HUDEP-2 (cell line): ENCODE measurements at regions not wholly inside any gene's neighbourhood (a gene's known extent, or its start where the extent isn't known, plus 50 kb on each side); places are given as distances from the start of the nearest gene placed in this dataset.

ENCODE experiments used
- DNase-seq, 76 experiments: peaks; one replicate each; lab custom pipeline; 2025; ENCODE audit not compliant: unreplicated experiment in 76 of 76; lab: John Stamatoyannopoulos, UW

GRCh38 chr13:74625541-74625940 is 491.3 kb upstream of the KLF12 start:
- no peak for DNase-seq

DNA sequence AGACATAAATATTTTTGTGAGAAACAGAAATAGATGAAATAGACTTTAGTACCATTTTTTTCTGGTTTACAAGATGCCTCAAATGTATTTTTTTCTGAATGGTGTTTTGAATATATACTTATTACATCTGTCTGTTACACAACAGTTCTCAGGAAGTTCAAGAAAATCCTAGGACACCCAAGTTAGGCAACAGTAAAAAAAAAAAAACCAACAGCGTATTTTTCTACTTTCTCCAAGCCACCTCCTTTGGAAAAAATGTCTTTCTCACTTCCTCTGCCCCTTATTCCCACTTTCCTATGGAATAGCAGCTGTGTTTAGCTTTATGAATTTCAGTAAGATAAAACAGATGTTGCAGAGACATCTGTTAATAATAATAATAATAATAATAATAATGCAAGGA is 489.6 kb upstream of the KLF12 start:
- no peak for DNase-seq

DNA sequence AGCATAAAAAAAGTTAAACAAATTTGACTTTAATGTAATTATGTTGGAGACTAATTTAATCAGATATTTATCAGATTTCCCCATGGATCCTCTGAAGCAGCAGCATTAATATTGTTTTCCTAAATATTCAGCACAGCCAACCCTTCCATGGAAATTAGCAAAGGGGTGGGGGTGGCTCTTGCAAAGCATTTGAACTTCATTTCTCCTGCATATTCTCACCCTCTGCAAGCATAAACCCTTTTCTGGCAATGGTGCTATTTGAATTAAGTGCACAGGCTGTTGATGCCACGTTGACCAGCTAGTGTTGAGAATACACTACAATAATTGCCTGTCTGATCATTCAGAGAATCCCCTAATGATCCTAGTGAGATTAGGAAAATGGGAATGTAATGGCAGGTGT is 488.1 kb upstream of the KLF12 start:
- no peak for DNase-seq

GRCh38 chr13:74620711-74621110 is 486.5 kb upstream of the KLF12 start:
- no peak for DNase-seq

GRCh38 chr13:74620308-74620707 is 486.1 kb upstream of the KLF12 start:
- DNase-seq = no peak

DNA sequence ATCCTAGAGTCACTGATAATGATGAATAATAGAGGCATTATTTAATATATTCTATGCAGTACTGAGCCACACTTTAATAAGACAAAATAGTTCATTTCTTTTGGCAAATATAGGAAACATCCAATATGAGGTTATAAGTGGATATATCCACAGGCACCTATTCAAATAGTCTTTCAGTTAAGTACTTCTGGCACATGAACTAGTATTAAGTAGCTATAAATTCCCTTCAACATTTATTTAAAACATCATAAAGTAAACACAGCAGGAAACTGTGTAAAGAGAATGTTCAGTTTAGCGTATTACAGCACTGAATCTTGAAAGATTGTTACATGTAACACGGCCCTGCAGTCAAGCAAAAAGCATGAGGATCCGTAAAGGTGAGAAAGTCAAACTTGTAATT is 463.3 kb upstream of the KLF12 start:
- no peak for DNase-seq

DNA sequence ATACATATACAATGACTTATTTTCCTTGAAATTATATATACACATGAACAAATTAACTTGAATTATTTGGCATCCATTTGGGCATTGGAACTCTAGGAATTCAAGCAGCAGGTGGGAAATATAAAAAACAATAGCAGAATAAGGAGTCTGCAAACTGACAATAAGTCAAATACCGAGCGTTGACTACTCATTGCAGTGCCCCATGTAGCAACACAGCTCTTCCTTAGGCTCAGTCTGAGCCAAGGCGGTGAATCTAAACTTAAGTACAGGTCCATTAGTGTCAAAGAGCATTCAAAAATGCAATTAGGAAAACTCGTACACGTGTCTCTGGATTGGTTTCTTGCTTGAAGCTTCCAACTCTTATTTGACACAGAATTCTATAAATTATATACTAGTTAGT is 462.5 kb upstream of the KLF12 start:
- DNase-seq = no peak

DNA sequence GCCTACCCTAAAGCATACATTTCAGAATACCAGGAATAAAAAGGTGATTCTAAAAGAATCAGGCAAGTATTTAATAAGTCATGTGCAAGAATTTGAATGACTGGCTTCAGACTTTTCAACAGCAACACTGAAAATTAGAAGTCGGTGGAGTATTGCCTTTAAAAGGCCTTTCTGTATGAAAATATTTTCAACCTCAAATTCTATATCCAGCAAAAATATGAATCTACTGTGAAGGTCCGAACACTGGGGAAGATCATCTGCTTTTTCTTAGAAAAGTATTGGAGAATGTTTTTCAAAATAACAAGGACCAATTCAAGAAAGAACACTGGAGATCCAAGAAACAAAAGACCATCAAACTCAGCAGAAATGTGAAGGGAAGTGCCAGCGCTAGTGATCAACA is 459.5 kb upstream of the KLF12 start:
- DNase-seq = no peak

DNA sequence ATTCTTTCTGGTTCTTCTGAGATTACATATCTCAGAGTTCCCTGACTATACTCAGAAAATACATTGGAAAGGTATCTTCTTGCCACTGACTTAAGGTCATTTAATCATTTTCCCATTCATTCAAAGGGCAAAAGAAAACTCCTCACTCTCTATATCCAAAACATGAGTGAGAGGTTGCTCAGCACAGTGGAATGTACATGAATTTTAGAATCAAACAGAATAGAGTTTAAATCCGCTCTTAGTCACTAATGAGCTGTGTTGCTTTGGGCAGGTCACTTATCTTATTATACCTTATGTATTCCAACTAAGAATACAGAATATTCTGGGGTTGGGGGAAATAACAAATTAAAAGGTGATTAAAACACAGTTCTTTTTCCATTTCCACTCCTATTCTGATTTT is 452.6 kb upstream of the KLF12 start:
- DNase-seq = no peak

GRCh38 chr13:74576420-74576819 is 442.2 kb upstream of the KLF12 start:
- DNase-seq = no peak

DNA sequence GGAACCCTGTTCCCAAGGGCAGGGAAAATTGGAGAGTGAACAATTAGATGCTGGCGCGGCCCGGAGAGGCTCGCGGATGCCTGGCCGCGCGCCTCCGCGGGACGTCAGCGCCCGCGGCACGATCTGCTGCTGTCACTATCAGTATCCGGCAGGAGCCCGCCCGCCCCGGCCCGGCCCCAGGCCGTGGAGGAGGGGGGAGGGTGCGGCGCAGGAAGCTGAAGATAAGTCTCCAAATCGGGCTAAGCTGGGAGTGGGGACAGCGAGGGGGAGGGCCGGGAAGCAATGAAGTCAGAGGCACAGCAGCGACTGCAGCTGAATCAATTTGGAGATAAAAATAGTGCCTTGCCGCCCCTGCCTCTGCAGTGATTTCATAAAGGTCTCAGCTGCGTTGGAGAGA is 441.5 kb upstream of the KLF12 start:
- peak in 74 of 76 experiments; percentile 8 to 89 (median 70) for DNase-seq

GRCh38 chr13:74574964-74575728 is 440.9 kb upstream of the KLF12 start:
- no peak for DNase-seq

DNA sequence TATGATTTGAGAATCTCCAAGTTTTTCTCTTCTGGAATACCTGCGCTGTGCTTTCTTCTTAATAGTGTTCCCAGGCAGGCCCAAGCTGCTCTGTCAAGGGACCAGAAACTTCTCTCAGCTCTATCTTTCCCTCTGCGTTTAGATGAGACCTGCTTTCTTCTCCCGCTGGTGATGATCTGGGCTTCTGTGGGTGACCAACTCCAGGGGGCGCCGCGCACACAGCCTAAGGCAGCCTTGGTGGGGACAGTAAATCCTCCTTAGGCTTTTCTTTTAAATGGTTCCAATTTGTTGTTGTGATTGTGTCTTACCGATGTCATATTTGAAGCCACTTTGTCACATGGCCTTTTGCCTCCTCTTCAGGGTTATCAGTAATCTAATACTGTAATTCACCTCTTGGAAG is 439.4 kb upstream of the KLF12 start:
- DNase-seq = peak in 20 of 76 experiments; percentile 0 to 24 (median 4)

GRCh38 chr13:74571811-74572210 is 437.6 kb upstream of the KLF12 start:
- no peak for DNase-seq

GRCh38 chr13:74570834-74571233 is 436.6 kb upstream of the KLF12 start:
- DNase-seq = no peak

DNA sequence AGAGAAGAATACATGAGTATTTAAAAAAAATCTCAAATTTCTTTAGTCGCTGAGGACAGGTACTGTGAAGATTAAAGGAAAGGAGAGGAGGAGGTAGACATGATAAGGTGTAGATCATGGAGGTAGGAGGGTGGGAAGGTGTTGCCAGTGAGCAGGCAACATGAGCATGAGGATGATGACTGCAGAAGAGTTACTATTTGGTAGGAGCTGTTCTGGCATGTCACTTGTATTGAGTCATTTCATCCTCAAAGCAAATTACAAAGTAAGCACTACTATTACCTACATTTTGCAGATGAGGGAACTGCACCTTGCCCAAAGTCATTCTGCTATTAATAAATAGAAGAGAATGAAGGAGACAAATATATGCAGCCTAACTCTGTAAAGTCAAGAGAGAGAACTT is 435.8 kb upstream of the KLF12 start:
- no peak for DNase-seq

DNA sequence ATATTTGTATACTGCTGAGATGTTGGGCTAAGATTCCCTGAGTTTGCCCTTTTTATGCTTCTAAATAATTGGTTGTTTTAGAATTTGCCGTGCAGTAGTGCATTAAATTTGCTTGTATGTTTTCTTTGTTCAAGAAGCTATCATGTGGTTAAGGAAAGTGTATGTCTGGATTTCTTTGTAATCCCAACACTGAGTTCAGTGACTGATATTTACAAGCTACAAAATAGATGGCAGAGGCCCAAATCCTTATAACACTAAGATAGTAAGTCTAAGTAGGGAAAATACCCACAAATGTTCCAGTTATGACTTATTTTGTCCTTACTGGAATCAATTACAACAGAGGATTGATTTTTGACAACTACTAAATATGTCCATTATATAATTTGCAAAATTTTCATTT is 435.0 kb upstream of the KLF12 start:
- DNase-seq = no peak

- DNase-seq = no peak
These were observed 433.3 kb upstream of the KLF12 start for GRCh38 chr13:74567485-74567884.

GRCh38 chr13:74562381-74562780 is 428.2 kb upstream of the KLF12 start:
- DNase-seq = no peak

GRCh38 chr13:74561155-74561554 is 427.0 kb upstream of the KLF12 start:
- no peak for DNase-seq

- no peak for DNase-seq
These were observed 426.1 kb upstream of the KLF12 start for GRCh38 chr13:74560325-74560724.

DNA sequence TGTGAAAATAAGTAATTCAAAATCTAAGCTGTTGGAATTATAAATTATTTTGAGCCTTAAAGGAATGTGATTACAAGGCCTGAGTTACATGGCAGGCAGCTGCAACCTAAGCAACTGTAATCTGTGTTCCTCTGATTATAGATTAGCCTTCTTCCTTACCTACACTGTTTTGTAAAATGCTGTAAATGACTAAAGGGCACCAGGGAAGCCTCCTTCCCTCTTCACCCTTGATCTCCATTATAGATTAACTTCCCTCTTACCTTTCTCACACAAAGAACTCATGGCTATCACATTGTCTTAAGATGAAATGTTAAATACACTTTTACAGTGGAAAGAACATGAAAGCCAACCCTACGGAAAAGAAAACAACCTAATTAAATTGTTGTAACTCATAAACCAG is 423.7 kb upstream of the KLF12 start:
- DNase-seq = no peak
